RKO (cell line): ENCODE measurements at regions not wholly inside any gene's neighbourhood (a gene's known extent, or its start where the extent isn't known, plus 50 kb on each side); places are given as distances from the start of the nearest gene placed in this dataset.

Experiments used
- DNase-seq: peaks from one replicate; pipeline ENCODE4 v3.0.0-alpha.2; 2016; ENCODE audit warnings: low spot score

- DNase-seq: no peak
Observed at GRCh38 chr3:154764856-154765640, 315.1 kb upstream of the MME start.

- DNase-seq: no peak
Observed at GRCh38 chr3:154762486-154762885, 317.6 kb upstream of the MME start.

GRCh38 chr3:154759966-154760365 is 320.2 kb upstream of the MME start:
- no peak for DNase-seq

- peak; percentile 62 for DNase-seq
Observed at GRCh38 chr3:154758109-154758868, 321.8 kb upstream of the MME start.

GRCh38 chr3:154753101-154753500 is 323.1 kb upstream of the GPR149 start:
- DNase-seq: no peak

GRCh38 chr3:154749514-154749913 is 319.5 kb upstream of the GPR149 start:
- DNase-seq: no peak

- no peak for DNase-seq
Observed at GRCh38 chr3:154745929-154746328, 315.9 kb upstream of the GPR149 start.

- no peak for DNase-seq
Observed at GRCh38 chr3:154745122-154745521, 315.1 kb upstream of the GPR149 start.

GRCh38 chr3:154743418-154743817 is 313.4 kb upstream of the GPR149 start:
- DNase-seq: no peak

GRCh38 chr3:154734468-154734867 is 304.5 kb upstream of the GPR149 start:
- DNase-seq: no peak

- DNase-seq: peak; percentile 17
Observed at GRCh38 chr3:154730186-154730585, 300.2 kb upstream of the GPR149 start.

GRCh38 chr3:154729741-154730140 is 299.8 kb upstream of the GPR149 start:
- DNase-seq: no peak

GRCh38 chr3:154728285-154728684 is 298.3 kb upstream of the GPR149 start:
- no peak for DNase-seq

GRCh38 chr3:154720921-154721320 is 290.9 kb upstream of the GPR149 start:
- DNase-seq: no peak

GRCh38 chr3:154718053-154718452 is 288.1 kb upstream of the GPR149 start:
- DNase-seq: no peak

GRCh38 chr3:154716170-154716569 is 286.2 kb upstream of the GPR149 start:
- no peak for DNase-seq

- no peak for DNase-seq
Observed at GRCh38 chr3:154708554-154708953, 278.6 kb upstream of the GPR149 start.

GRCh38 chr3:154701055-154701454 is 271.1 kb upstream of the GPR149 start:
- no peak for DNase-seq

- no peak for DNase-seq
Observed at GRCh38 chr3:154690413-154690812, 260.4 kb upstream of the GPR149 start.

- DNase-seq: no peak
Observed at GRCh38 chr3:154684440-154684839, 254.4 kb upstream of the GPR149 start.

- no peak for DNase-seq
Observed at GRCh38 chr3:154684021-154684420, 254.0 kb upstream of the GPR149 start.

GRCh38 chr3:154678041-154678654 is 248.2 kb upstream of the GPR149 start:
- DNase-seq: no peak

GRCh38 chr3:154668835-154669234 is 238.8 kb upstream of the GPR149 start:
- no peak for DNase-seq
